VCaP (cell line): ENCODE measurements at regions not wholly inside any gene's neighbourhood (a gene's known extent, or its start where the extent isn't known, plus 50 kb on each side); places are given as distances from the start of the nearest gene placed in this dataset.

Source experiments
- H3K27ac ChIP-seq: fragments of 450-650 bp; 2 replicates; pipeline ENCODE4 v1.5.1; 2017
- TF ChIP-seq, protein P1 (sequence below): fragments of 450-650 bp; conservative IDR thresholded peaks from 2 replicates; pipeline ENCODE4 v1.5.1; 2017; ENCODE audit warnings: mild to moderate bottlenecking, moderate library complexity

DNA sequence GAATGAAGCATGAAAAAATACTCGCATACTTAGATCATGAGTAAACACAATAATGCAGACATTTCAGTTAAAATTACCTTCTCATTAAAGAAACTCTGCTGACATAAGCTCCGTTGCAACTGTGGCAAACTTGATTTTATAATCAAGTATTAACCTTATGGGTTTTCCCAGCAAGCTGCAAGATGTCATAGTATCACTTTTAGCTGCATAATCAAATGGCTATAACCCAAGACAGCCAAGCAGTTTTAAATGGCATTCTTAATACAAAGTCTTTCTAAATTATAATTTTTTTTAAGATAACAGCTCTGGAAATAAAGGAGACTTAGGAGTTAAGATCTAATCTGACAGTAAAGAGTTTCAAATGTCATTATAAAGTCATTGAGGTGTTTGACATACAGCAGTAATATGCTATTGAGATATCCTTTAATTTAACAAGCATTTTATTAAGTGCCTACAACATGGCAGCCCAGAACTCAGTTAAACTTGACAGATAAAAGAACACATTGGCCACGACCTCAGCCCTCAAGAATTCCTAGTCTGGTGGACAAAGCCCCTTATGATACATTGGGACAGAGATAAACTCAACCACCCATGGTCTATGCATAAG lies 163.1 kb upstream of the FAT3 start:
- TF ChIP-seq, protein P1, sequence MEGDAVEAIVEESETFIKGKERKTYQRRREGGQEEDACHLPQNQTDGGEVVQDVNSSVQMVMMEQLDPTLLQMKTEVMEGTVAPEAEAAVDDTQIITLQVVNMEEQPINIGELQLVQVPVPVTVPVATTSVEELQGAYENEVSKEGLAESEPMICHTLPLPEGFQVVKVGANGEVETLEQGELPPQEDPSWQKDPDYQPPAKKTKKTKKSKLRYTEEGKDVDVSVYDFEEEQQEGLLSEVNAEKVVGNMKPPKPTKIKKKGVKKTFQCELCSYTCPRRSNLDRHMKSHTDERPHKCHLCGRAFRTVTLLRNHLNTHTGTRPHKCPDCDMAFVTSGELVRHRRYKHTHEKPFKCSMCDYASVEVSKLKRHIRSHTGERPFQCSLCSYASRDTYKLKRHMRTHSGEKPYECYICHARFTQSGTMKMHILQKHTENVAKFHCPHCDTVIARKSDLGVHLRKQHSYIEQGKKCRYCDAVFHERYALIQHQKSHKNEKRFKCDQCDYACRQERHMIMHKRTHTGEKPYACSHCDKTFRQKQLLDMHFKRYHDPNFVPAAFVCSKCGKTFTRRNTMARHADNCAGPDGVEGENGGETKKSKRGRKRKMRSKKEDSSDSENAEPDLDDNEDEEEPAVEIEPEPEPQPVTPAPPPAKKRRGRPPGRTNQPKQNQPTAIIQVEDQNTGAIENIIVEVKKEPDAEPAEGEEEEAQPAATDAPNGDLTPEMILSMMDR, result no peak
- no peak overlapping the region for H3K27ac ChIP-seq

DNA sequence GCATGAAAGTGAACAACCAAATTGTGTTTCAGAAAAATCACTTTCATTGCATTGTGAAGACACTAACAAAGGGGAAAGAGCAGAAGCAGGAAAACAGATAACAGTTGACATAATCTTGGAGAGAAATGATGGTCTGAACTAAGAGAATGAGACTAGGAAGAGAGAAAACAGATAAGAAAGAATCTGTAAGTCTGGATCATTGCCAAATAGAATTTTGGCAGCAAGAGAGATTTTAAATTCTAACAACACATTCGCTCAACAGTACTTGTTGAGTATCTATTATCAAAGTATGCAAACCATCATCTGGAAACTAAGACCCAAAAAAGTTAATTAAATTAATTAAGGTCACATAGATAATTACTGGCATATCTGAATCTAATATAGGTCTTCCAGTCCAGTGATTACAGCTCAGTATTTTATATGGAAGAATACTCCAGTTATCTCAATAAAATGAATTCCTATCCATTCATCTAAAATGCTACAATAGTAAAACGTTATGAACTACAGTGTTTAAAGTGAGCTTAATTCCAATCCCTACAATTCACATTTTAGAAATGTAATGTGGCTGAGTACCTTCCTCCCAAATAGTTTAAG lies 166.7 kb upstream of the FAT3 start:
- H3K27ac ChIP-seq, result no peak overlapping the region
- TF ChIP-seq, protein P1, result no peak

DNA sequence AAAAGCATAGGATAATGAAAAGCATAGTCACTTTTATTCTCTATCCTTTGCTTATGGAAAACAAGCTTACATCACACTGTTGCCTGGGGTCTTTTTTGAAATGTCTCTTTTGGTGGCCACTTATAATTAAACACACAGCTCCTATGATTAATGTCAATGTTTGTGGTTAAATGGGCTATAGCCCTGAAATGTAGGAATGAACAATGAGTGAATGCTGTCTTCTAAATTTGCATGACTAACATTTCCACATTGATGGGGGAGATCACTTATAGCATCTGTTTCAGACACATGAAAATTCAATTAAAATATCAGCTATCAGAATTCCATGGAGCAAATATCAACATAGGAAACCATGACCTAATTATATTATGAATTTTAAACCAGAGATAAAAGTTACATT lies 171.4 kb upstream of the FAT3 start:
- TF ChIP-seq, protein P1, result no peak
- H3K27ac ChIP-seq, result no peak overlapping the region

DNA sequence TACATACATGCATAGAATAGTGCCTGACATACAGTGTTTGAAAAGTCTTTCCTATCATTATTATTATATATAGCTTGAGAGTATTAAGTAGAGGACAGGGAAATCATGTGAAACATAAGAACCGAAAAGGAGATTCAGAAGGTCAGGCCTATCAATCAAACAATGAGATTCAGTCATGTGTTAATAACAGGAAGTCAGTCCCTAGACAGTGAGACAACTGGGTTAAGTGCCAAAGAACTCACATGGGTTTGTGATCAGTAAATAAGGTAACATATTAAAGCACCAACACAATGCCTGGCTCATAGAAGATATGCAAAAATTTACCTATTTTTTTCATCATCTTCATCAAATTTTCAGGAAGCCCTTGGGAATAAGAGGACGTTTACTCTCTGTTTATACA lies 174.3 kb upstream of the FAT3 start:
- TF ChIP-seq, protein P1, result no peak
- H3K27ac ChIP-seq, result no peak overlapping the region

DNA sequence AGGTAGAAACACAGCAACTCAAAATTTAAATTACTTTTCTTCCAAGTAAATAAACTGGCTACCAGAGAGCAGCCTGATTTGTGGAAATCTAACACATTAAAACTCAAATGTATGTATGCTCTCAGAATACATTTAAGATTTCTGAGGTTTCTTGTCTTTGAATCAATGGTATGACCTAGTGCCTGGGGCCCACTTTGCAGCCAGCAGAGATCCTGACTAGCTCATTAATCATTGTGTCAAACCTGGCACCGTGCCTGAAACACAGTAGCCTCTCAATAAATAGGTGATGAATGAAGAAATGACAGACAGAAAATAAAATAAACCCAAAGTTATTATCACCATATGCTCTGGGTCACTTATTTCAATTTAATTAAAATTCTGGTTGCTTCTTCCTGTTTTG lies 176.2 kb upstream of the FAT3 start:
- TF ChIP-seq, protein P1, result no peak
- H3K27ac ChIP-seq, result no peak overlapping the region

DNA sequence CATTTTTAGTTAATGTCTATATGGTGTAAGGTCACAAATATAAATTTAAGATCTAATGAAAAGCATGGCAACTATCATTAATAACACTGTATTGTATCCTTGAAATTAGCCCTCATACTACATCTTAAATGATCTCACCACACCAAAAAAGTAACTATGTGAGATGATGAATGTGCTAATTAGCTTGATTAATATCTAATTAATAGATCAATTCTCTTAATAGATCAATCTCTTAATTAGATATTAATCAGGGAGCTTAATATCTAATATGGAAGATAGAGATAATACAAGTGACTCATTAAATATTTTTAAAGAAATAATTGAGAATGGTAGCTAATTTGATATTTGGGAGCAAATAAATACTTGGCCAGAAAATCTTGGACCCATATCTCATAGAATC lies 178.5 kb upstream of the FAT3 start:
- TF ChIP-seq, protein P1, result no peak

DNA sequence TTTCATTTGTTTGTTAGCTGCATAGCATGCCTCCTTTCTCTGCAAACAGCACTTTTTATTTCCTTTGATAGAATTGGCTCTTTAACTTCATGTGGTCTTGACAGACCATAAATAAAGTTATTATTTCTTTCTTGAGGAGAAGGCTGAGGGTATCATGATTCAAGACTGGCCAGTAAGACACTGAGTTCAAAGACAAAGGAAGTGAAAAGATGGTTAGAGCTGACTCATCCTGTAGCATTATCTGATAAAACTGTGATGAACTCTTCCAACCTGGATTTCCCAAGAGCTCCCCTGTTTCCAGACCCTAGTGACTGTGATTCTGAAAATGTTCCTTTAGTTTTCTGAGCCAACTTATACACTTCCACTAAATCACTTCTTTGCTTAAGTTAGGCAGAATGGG lies 179.3 kb upstream of the FAT3 start:
- TF ChIP-seq, protein P1, result no peak
- H3K27ac ChIP-seq, result no peak overlapping the region

More for the DNA sequence above, 178.5 kb upstream of the FAT3 start:
- no peak overlapping the region for H3K27ac ChIP-seq
